GM23338 (cell line): ENCODE measurements at regions not wholly inside any gene's neighbourhood (a gene's known extent, or its start where the extent isn't known, plus 50 kb on each side); places are given as distances from the start of the nearest gene placed in this dataset.

Experiments
- ATAC-seq: fragments of 200-7000 bp; cut with Tn5 transposase; 3 replicates; pipeline ENCODE4 v1.9.1; 2020
- DNase-seq: peaks from one replicate; pipeline ENCODE4 v3.0.0-alpha.2; 2015; ENCODE audit warnings: low spot score
- H2AFZ ChIP-seq: fragments of 200-600 bp; sonication (generic); 2 replicates; pipeline ENCODE4 v1.8.0; 2016; ENCODE audit warnings: antibody characterized with exemption, mild to moderate bottlenecking, moderate library complexity
- H3F3A ChIP-seq: fragments of 200-600 bp; sonication (generic); replicated peaks from 2 replicates; pipeline ENCODE4 v1.8.0; 2017; ENCODE audit warnings: antibody characterized with exemption, mixed run types, low read depth
- H3K27ac ChIP-seq: fragments of 200-600 bp; sonication (generic); 2 replicates; pipeline ENCODE4 v1.6.1; 2016; ENCODE audit warnings: low read depth
- H3K27me3 ChIP-seq: fragments of 200-600 bp; sonication (generic); 2 replicates; pipeline ENCODE4 v1.8.0; 2016; ENCODE audit warnings: mild to moderate bottlenecking, mixed run types, moderate library complexity; ENCODE audit not compliant: insufficient read depth
- H3K36me3 ChIP-seq: fragments of 200-600 bp; sonication (generic); 2 replicates; pipeline ENCODE4 v1.8.0; 2016; ENCODE audit warnings: mild to moderate bottlenecking; ENCODE audit not compliant: insufficient read depth
- H3K4me1 ChIP-seq: fragments of 200-600 bp; sonication (generic); 2 replicates; pipeline ENCODE4 v1.8.0; 2016; ENCODE audit warnings: mild to moderate bottlenecking, moderate library complexity; ENCODE audit not compliant: insufficient read depth
- H3K4me2 ChIP-seq: fragments of 200-600 bp; sonication (generic); 2 replicates; pipeline ENCODE4 v1.7.1; 2017; ENCODE audit warnings: mixed run types
- H3K4me3 ChIP-seq: fragments of 200-600 bp; sonication (generic); 2 replicates; pipeline ENCODE4 v1.6.1; 2016; ENCODE audit warnings: mixed run types
- H3K79me2 ChIP-seq: fragments of 200-600 bp; sonication (generic); replicated peaks from 2 replicates; pipeline ENCODE4 v1.8.0; 2017; ENCODE audit warnings: mild to moderate bottlenecking; ENCODE audit not compliant: insufficient read depth
- H3K9me2 ChIP-seq: fragments of 200-600 bp; sonication (generic); 2 replicates; pipeline ENCODE4 v1.8.0; 2017; ENCODE audit not compliant: insufficient read depth
- H4K20me1 ChIP-seq: fragments of 200-600 bp; sonication (generic); replicated peaks from 2 replicates; pipeline ENCODE4 v1.8.0; 2017; ENCODE audit warnings: mild to moderate bottlenecking; ENCODE audit not compliant: insufficient read depth
- H3K27ac Mint-ChIP-seq: 2 replicates; pipeline ENCODE4 v1.8.0; 2020; ENCODE audit warnings: inconsistent platforms, mild to moderate bottlenecking, moderate library complexity, mixed read lengths
- H3K27me3 Mint-ChIP-seq: 3 replicates; pipeline ENCODE4 v1.8.0; 2022; ENCODE audit warnings: low read depth, mild to moderate bottlenecking, moderate library complexity, mixed read lengths, inconsistent platforms; ENCODE audit not compliant: insufficient read depth, poor library complexity
- H3K36me3 Mint-ChIP-seq: 3 replicates; pipeline ENCODE4 v1.8.0; 2021; ENCODE audit warnings: low read depth, mild to moderate bottlenecking, inconsistent platforms, moderate library complexity, mixed read lengths
- H3K4me1 Mint-ChIP-seq: 3 replicates; pipeline ENCODE4 v1.8.0; 2020; ENCODE audit warnings: mild to moderate bottlenecking, inconsistent platforms, mixed read lengths
- H3K4me3 Mint-ChIP-seq: 3 replicates; pipeline ENCODE4 v1.8.0; 2021; ENCODE audit warnings: moderate library complexity, mild to moderate bottlenecking, inconsistent platforms, mixed read lengths
- H3K9me3 Mint-ChIP-seq: 3 replicates; pipeline ENCODE4 v1.8.0; 2020; ENCODE audit warnings: moderate library complexity, mild to moderate bottlenecking, inconsistent platforms, mixed read lengths
- CREB1 ChIP-seq: fragments of 250-450 bp; sonication (Bioruptor Pico); IDR thresholded peaks from 2 replicates; pipeline ENCODE4 v1.5.0; 2020; ENCODE audit warnings: low read depth, mild to moderate bottlenecking, moderate library complexity
- CTCF ChIP-seq, 2 experiments: fragments of 200-600 bp in 1 of 2; sonication (generic) in 1 of 2; conservative IDR thresholded peaks; 2 replicates each; pipeline versions ENCODE4 v1.5.1 to v1.6.1; 2016 to 2017; ENCODE audit warnings: antibody characterized with exemption in 2 of 2, low read depth in 2 of 2, mild to moderate bottlenecking in 2 of 2, moderate library complexity in 1 of 2
- ETS1 ChIP-seq: IDR thresholded peaks from 2 replicates; pipeline ENCODE4 v1.6.1; 2016; ENCODE audit warnings: antibody characterized with exemption
- EZH2 ChIP-seq: fragments of 200-600 bp; sonication (generic); IDR thresholded peaks from one replicate; pipeline ENCODE4 v1.8.0; 2017; ENCODE audit warnings: antibody characterized with exemption, mild to moderate bottlenecking, low read depth; ENCODE audit not compliant: unreplicated experiment
- EZH2phosphoT487 ChIP-seq: fragments of 200-600 bp; sonication (generic); IDR thresholded peaks from one replicate; pipeline ENCODE4 v1.8.1; 2018; ENCODE audit warnings: antibody characterized with exemption; ENCODE audit not compliant: unreplicated experiment
- JUNB ChIP-seq: IDR thresholded peaks from one replicate; pipeline ENCODE4 v1.6.1; 2016; ENCODE audit warnings: antibody characterized with exemption; ENCODE audit not compliant: unreplicated experiment
- NANOG ChIP-seq: IDR thresholded peaks from 2 replicates; pipeline ENCODE4 v1.6.1; 2016; ENCODE audit warnings: antibody characterized with exemption, borderline replicate concordance
- POLR2AphosphoS5 ChIP-seq: IDR thresholded peaks from 2 replicates; pipeline ENCODE4 v1.6.1; 2016; ENCODE audit warnings: antibody characterized with exemption, low read depth
- REST ChIP-seq: IDR thresholded peaks from one replicate; pipeline ENCODE4 v1.6.1; 2018; ENCODE audit warnings: antibody characterized with exemption; ENCODE audit not compliant: unreplicated experiment
- STAT1 ChIP-seq: IDR thresholded peaks from one replicate; pipeline ENCODE4 v1.6.1; 2016; ENCODE audit warnings: antibody characterized with exemption; ENCODE audit not compliant: unreplicated experiment
- ZNF114 ChIP-seq: fragments of 250-450 bp; sonication (Bioruptor Pico); IDR thresholded peaks from 2 replicates; pipeline ENCODE4 v1.5.0; 2020; ENCODE audit warnings: mild to moderate bottlenecking, moderate library complexity
- ZNF331 ChIP-seq: fragments of 250-450 bp; sonication (Bioruptor Pico); IDR thresholded peaks from 2 replicates; pipeline ENCODE4 v1.5.0; 2020; ENCODE audit warnings: low read depth, mild to moderate bottlenecking, moderate library complexity
- TF ChIP-seq, protein P1 (sequence below): fragments of 250-450 bp; sonication (Bioruptor Pico); IDR thresholded peaks from 2 replicates; pipeline ENCODE4 v1.5.0; 2020; ENCODE audit warnings: mild to moderate bottlenecking, moderate library complexity

DNA sequence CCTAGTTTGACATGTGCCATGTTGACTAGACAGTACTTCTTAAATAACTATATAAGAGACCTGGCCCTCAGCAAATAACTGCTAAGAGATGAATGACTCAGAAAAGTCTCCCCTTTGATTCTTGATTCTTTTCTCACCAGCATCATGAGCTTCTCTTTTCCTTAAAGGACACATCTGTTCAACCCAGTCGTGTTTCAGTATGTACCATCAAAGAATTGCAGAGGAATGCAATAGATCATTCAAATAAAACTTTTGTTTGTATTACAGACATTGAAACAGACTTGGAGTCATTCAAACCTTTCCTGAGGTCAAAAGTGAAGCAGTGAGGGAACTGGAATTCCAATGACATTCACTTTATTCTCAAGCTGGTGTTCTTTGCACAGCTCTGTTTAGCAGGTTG is 598.3 kb upstream of the GHITM start:
- Histone ChIP-seq H4K20me1 (no peaks in the 10 kb centered on the region), H3K36me3 (no peaks in the 10 kb centered on the region), H3F3A (no peaks in the 10 kb centered on the region), H3K79me2 (no peaks in the 10 kb centered on the region), H3K4me3 (no peak overlapping the region), H3K4me1 (peaks cover 9% of the 10 kb centered on the region), H3K9me2 (no peaks in the 10 kb centered on the region), H3K4me2 (no peak overlapping the region), H3K27ac (no peak overlapping the region), H3K27me3 (no peaks in the 10 kb centered on the region), H2AFZ (no peak overlapping the region)
- no peaks in the 10 kb centered on the region for H3K36me3 Mint-ChIP-seq
- ATAC-seq (no peak), DNase-seq (no peak)
- H3K4me3 Mint-ChIP-seq = no peak overlapping the region
- peaks cover 35% of the 10 kb centered on the region for H3K4me1 Mint-ChIP-seq
- H3K27ac Mint-ChIP-seq = no peak overlapping the region
- H3K9me3 Mint-ChIP-seq = no peaks in the 10 kb centered on the region
- H3K27me3 Mint-ChIP-seq = no peaks in the 10 kb centered on the region
- TF ChIP-seq, protein P1, sequence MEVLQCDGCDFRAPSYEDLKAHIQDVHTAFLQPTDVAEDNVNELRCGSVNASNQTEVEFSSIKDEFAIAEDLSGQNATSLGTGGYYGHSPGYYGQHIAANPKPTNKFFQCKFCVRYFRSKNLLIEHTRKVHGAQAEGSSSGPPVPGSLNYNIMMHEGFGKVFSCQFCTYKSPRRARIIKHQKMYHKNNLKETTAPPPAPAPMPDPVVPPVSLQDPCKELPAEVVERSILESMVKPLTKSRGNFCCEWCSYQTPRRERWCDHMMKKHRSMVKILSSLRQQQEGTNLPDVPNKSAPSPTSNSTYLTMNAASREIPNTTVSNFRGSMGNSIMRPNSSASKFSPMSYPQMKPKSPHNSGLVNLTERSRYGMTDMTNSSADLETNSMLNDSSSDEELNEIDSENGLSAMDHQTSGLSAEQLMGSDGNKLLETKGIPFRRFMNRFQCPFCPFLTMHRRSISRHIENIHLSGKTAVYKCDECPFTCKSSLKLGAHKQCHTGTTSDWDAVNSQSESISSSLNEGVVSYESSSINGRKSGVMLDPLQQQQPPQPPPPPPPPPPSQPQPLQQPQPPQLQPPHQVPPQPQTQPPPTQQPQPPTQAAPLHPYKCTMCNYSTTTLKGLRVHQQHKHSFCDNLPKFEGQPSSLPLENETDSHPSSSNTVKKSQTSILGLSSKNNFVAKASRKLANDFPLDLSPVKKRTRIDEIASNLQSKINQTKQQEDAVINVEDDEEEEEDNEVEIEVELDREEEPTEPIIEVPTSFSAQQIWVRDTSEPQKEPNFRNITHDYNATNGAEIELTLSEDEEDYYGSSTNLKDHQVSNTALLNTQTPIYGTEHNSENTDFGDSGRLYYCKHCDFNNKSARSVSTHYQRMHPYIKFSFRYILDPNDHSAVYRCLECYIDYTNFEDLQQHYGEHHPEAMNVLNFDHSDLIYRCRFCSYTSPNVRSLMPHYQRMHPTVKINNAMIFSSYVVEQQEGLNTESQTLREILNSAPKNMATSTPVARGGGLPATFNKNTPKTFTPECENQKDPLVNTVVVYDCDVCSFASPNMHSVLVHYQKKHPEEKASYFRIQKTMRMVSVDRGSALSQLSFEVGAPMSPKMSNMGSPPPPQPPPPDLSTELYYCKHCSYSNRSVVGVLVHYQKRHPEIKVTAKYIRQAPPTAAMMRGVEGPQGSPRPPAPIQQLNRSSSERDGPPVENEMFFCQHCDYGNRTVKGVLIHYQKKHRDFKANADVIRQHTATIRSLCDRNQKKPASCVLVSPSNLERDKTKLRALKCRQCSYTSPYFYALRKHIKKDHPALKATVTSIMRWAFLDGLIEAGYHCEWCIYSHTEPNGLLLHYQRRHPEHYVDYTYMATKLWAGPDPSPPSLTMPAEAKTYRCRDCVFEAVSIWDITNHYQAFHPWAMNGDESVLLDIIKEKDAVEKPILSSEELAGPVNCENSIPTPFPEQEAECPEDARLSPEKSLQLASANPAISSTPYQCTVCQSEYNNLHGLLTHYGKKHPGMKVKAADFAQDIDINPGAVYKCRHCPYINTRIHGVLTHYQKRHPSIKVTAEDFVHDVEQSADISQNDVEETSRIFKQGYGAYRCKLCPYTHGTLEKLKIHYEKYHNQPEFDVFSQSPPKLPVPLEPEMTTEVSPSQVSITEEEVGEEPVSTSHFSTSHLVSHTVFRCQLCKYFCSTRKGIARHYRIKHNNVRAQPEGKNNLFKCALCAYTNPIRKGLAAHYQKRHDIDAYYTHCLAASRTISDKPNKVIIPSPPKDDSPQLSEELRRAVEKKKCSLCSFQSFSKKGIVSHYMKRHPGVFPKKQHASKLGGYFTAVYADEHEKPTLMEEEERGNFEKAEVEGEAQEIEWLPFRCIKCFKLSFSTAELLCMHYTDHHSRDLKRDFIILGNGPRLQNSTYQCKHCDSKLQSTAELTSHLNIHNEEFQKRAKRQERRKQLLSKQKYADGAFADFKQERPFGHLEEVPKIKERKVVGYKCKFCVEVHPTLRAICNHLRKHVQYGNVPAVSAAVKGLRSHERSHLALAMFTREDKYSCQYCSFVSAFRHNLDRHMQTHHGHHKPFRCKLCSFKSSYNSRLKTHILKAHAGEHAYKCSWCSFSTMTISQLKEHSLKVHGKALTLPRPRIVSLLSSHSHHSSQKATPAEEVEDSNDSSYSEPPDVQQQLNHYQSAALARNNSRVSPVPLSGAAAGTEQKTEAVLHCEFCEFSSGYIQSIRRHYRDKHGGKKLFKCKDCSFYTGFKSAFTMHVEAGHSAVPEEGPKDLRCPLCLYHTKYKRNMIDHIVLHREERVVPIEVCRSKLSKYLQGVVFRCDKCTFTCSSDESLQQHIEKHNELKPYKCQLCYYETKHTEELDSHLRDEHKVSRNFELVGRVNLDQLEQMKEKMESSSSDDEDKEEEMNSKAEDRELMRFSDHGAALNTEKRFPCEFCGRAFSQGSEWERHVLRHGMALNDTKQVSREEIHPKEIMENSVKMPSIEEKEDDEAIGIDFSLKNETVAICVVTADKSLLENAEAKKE = no peak
- no peak for TF ChIP-seq CTCF (conservative IDR thresholded peaks at IDR 0.05; ENCODE audit: low read depth in 2 of 2)
- TF ChIP-seq ZNF331 (CRISPR knock-in tag) = no peak
- no peak for TF ChIP-seq EZH2phosphoT487
- TF ChIP-seq JUNB = no peak
- no peak for TF ChIP-seq ETS1
- TF ChIP-seq EZH2 = no peak
- no peak for TF ChIP-seq ZNF114 (CRISPR knock-in tag)
- TF ChIP-seq STAT1 = no peak
- no peak for TF ChIP-seq CREB1 (CRISPR knock-in tag)
- no peak for TF ChIP-seq POLR2AphosphoS5
- TF ChIP-seq REST = no peak
- TF ChIP-seq NANOG = no peak
